ENCODE measurements at regions not wholly inside any gene's neighbourhood (a gene's known extent, or its start where the extent isn't known, plus 50 kb on each side); places are given as distances from the start of the nearest gene placed in this dataset.

DNA sequence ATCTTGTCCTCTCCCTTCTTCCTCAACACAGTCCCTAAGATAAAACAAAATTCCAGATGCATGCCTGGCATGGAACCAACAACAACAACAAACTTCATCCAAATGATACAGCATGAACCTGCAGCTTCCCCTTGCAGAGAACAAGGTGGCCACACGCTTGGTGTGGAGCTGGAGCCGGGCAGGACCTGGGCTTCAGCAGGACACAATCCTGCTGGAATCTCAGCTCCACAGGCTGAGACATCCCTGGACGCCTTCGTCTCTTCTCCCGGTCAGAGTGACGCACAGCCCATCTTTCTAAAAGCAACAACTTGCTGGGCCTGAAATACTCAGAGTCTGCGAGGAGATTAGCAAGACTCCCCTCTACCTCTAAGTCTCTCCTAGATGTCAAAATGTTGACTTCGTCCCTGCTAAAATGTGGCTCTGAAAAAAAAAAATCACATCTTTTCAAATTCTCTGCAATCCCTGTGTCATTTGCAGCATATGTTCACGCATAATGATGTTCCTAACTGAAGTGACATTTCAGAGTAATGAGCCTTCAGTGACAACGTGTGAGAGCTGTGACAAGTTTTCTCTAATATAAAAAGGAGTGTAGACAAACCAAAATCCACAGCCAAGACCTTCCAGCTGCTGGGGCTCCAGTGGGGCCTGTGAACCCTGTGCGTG lies 1232.3 kb downstream of the TBC1D22A start:
- DNase-seq: peak in 1 of 10 donors; percentile 83
- intact Hi-C loops (cut with DNase I): no loop called here

GRCh38 chr22:47994045-47994444 lies 1231.6 kb downstream of the TBC1D22A start:
- intact Hi-C loops (cut with DNase I): no loop called here
- no peak for DNase-seq

GRCh38 chr22:47990481-47990880 lies 1228.0 kb downstream of the TBC1D22A start:
- intact Hi-C loops (cut with DNase I): no loop called here
- no peak for DNase-seq

DNA sequence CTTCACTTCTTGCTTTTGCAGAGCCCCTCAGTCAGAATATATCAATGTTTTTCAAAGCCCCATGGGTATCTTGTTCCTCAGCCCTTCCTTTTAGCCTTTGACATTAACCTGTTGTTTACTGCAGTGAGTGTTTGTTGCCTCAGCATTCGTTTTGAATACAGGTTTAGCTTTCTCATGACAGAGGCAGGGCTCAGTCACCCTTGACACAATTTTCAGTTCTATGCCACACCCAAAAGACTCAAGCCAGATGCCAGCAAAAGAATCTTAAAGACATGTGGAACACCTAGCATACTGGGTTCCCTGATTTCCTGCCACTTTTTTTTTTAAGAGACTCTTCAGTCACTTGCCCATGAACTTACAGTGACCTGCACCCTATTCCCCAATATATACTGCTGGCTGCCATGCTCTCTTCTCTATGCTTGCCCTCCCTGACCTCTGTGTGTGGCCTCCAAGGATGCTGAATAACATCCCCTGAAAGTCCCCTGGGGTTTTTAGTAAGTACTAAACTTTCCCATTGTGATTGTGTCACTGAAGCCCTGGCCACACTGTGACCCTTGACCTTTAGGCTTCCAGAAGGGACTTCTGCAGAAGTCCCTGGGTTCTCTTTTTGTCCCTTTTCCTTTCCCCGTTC lies 1225.5 kb downstream of the TBC1D22A start:
- no peak for DNase-seq
- intact Hi-C loops (cut with DNase I): no loop called here

GRCh38 chr22:47976219-47976618 lies 1213.8 kb downstream of the TBC1D22A start:
- DNase-seq: no peak
- intact Hi-C loops (cut with DNase I): no loop called here

DNA sequence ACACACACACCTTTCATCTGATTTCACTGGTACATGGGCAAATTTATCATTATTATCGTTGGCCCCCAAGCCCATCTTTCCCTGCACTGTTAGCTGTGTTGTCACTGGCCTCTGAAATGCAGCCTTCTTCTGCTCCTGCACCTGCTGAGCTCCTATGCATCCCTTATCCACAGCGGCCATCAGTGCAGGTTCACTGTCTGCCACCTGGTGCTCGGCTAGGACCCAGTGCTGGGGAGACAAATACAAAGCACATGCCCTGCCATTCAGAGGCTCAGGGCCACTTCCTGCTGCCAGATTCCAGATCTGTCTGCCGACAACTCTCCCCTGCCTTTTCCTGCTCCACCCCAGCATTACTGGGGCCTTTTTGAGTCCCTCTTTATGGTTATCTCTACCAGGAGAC lies 1205.4 kb downstream of the TBC1D22A start:
- DNase-seq: no peak
- intact Hi-C loops (cut with DNase I): no loop called here

GRCh38 chr22:47966316-47966715 lies 1203.9 kb downstream of the TBC1D22A start:
- no peak for DNase-seq
- intact Hi-C loops (cut with DNase I): no loop called here

DNA sequence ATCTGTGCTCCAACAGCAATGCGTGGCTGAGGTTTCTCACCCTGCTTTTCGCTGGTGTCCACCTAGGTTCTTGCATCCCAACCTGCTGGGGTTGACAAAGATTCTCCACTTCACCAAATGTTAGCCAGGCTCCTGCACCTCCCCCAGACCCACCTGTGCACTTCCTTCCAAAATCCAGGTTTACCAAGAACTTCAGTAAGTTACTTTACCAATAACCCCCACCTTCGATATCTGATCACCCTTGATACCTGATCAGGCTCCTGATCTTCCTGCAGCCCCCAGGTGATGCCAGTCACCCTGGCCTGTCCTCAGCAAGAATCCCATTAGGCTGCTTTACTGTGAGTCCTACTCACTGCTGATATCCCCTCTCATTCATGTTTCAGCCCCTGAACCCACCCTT lies 1203.4 kb downstream of the TBC1D22A start:
- intact Hi-C loops (cut with DNase I): no loop called here

DNA sequence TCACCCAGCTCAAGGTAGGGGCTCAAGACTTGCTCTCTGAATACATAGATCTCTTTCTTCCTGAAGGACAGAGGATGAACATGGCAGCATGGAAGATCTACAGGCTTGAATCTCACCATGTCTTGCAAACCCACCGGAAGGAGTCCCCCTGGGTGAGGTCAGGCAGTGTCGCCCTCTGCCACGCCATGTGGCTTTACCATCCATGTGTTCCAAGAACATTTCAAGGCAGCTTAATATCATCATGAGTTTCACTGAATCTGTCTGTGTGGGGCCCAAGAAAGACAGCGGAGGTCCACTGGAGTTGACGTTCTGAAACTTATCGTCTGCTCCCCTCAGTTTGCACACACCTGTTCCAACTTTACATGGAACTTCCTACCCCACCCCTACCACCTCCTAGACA lies 1202.6 kb downstream of the TBC1D22A start:
- peak in 1 of 10 donors; percentile 40 for DNase-seq
- intact Hi-C loops (cut with DNase I): no loop called here

More for the DNA sequence above, 1203.4 kb downstream of the TBC1D22A start:
- no peak for DNase-seq

- intact Hi-C loops (cut with DNase I): no loop called here
- DNase-seq: no peak
Measured at GRCh38 chr22:47963660-47964059, 1201.2 kb downstream of the TBC1D22A start.

- DNase-seq: no peak
- intact Hi-C loops (cut with DNase I): no loop called here
Measured at GRCh38 chr22:47957649-47958048, 1195.2 kb downstream of the TBC1D22A start.

DNA sequence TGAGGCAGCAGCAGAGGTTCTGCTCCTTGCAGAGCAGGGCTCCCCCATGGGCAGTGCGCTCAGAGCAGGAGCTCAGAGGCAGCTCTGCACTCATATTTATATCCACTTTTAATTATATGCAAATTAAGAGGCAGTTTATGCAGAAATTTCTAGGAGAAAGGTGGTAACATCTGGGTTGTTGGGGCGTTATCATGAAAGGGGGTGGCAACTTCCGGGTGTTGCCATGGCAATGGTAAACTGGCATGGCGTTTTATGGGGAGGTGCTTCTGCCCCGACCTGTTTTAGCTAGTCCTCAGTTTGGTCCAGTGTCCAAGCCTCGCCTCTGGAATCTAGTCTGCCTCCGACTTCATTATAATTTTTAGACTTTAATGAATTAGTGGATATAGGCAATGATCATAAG lies 1191.7 kb downstream of the TBC1D22A start:
- DNase-seq: peak in 1 of 10 donors; percentile 10
- intact Hi-C loops (cut with DNase I): no loop called here

DNA sequence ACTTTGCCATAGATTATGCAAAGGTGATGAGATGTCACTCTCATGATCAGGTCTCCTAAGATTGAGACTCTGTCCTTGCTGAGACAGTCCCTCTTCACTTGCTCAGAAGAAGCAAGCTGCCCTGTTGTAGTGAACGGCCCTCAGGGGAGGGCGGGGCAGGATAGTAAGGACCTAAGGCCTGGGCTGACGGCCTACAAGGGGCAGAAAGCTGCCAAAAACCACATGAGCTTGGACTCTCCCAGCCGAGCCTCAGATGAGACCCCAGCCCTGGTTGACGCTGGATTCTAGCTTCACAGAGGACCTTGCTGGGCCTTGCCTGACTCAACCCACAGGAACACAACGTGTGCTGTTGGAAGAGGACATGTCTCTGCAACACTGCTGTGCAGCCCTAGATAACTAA lies 1182.5 kb downstream of the TBC1D22A start:
- DNase-seq: no peak
- intact Hi-C loops (cut with DNase I): no loop called here

GRCh38 chr22:47943729-47944700 lies 1181.6 kb downstream of the TBC1D22A start:
- intact Hi-C loops (cut with DNase I): no loop called here
- DNase-seq: no peak

DNA sequence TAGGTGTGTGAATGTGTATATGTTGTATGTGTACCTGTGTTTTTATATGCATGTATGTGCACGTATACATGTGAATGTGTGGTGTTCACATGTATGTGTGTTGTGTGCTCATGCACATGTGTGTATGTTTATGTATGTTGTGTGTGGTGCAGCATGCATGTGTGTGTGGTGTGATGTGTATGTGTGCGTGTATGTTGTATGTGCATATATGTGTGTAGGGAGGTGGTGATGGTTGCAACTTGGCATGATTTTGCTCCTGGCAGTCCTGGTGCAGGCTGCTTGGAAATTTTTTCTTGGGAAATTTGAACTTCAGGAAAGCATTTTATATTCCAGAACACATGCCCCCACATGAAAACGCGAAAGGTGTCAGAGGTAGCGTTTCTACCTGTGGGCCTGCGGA lies 1177.8 kb downstream of the TBC1D22A start:
- intact Hi-C loops (cut with DNase I): no loop called here
- DNase-seq: no peak

DNA sequence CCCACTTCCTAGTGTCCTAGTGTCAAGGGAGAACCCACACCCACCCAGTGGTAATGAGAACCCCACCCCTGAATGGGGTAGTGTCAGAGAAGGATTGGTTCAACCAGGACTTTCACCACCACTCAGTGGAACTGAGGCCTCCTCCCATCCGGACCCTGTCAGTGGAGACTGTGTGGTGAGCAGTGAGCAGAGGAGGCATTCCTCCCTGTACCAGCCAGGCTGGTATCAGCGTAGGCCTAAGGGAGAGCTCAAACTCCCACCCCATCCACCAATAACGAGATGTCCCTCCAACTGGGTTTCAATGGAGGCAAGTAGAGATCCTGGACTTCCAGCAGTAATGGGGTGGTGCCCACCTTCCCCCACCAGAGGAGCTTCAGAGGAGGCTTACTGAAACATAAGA lies 1171.4 kb downstream of the TBC1D22A start:
- intact Hi-C loops (cut with DNase I): no loop called here
- peak in 1 of 10 donors; percentile 38 for DNase-seq

DNA sequence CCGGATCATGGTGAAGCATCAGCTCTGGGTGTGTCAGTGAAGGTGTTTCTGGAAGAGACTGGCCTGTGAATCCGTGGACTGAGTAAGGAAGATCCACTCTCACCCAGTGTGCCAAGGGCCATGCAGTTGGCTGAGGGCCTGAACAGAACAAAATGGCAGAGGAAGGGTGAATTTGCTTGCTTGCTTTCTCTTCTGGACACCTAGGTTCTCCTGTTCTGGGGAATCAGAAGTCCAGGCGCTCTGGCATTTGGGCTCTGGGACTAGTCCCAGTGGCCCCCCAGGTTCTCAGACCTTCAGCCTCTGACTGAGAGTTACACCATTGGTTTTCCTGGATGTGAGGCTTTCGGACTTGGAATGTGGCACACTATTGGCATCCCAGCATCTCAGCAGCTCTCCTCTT lies 1170.8 kb downstream of the TBC1D22A start:
- intact Hi-C loops (cut with DNase I): no loop called here
- DNase-seq: peak in 1 of 10 donors; percentile 26

GRCh38 chr22:47929646-47930185 lies 1167.3 kb downstream of the TBC1D22A start:
- peak in 1 of 10 donors; percentile 43 for DNase-seq
- intact Hi-C loops (cut with DNase I): no loop called here

DNA sequence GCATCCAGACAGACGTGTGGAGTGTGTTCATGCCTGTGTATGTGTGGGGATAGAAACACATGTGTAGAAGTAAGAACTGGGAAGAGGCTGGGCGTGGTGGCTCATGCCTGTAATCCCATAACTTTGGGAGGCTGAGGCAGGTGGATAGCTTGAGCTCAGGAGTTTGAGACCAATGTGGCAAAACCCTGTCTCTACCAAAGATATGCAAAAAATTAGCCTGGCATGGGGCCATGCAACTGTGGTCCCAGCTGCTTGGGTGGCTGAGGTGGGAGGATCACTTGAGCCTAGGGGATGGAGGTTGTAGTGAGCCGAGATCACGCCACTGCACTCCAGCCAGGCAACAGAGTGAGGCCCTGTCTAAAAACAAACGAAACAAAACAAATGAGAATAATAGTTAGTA lies 1166.6 kb downstream of the TBC1D22A start:
- intact Hi-C loops (cut with DNase I): no loop called here
- DNase-seq: no peak

- intact Hi-C loops (cut with DNase I): no loop called here
- no peak for DNase-seq
Measured at GRCh38 chr22:47928631-47929030, 1166.2 kb downstream of the TBC1D22A start.

GRCh38 chr22:47927648-47928210 lies 1165.3 kb downstream of the TBC1D22A start:
- intact Hi-C loops (cut with DNase I): no loop called here
- DNase-seq: peak in 1 of 10 donors; percentile 44

Data from posterior cingulate gyrus (tissue), 11 donors.